ENCODE measurements at regions not wholly inside any gene's neighbourhood (a gene's known extent, or its start where the extent isn't known, plus 50 kb on each side); places are given as distances from the start of the nearest gene placed in this dataset.

DNA sequence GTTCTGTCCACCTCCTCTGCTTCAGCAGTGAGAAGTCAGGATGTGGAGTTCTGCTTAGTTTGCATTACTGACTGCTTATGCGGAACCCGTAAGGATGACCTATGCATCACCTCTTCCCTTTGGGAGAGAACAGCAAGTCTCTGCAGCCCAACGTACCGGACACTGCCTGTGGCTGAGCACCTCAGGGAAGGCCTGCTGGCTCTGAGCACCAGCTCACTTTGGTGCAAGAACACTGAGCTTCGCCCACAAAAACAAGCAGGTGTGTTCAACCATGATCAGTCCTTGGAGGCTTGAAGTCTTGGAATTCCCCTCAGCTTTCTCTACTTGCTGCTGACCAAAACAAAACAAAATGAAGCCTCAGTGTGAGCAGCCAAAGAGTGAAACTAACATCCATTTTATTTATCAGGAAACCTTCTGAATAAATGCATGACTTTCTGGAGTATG, 52.7 kb upstream of the NCK2 start:
- TF ChIP-seq CEBPB (IDR thresholded peaks at IDR 0.05), result no peak
- TF ChIP-seq NFIC (IDR thresholded peaks at IDR 0.05), result no peak
- no peak for TF ChIP-seq RAD21 (IDR thresholded peaks at IDR 0.05; ENCODE audit: low read depth)
- no peak for TF ChIP-seq TAF1 (IDR thresholded peaks at IDR 0.05; ENCODE audit: low read depth)
- no peak for TF ChIP-seq CREB1 (IDR thresholded peaks at IDR 0.05; ENCODE audit: low read depth)
- TF ChIP-seq TEAD4 (IDR thresholded peaks at IDR 0.05), result no peak
- TF ChIP-seq YY1 (IDR thresholded peaks at IDR 0.05; ENCODE audit: low read depth), result no peak
- TF ChIP-seq, protein P1, sequence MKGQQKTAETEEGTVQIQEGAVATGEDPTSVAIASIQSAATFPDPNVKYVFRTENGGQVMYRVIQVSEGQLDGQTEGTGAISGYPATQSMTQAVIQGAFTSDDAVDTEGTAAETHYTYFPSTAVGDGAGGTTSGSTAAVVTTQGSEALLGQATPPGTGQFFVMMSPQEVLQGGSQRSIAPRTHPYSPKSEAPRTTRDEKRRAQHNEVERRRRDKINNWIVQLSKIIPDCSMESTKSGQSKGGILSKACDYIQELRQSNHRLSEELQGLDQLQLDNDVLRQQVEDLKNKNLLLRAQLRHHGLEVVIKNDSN (IDR thresholded peaks at IDR 0.05), result no peak
- TF ChIP-seq ZBTB7A (IDR thresholded peaks at IDR 0.05; ENCODE audit: low read depth), result no peak
- TF ChIP-seq REST (IDR thresholded peaks at IDR 0.05; ENCODE audit: low read depth), result no peak
- TF ChIP-seq EGR1 (IDR thresholded peaks at IDR 0.05), result no peak
- no peak for TF ChIP-seq EP300 (IDR thresholded peaks at IDR 0.05; ENCODE audit: borderline replicate concordance)
- TF ChIP-seq, protein P2, sequence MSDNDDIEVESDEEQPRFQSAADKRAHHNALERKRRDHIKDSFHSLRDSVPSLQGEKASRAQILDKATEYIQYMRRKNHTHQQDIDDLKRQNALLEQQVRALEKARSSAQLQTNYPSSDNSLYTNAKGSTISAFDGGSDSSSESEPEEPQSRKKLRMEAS (IDR thresholded peaks at IDR 0.05), result no peak
- no peak for TF ChIP-seq FOXM1 (IDR thresholded peaks at IDR 0.05; ENCODE audit: borderline replicate concordance, low read depth)
- TF ChIP-seq TCF12 (IDR thresholded peaks at IDR 0.05; ENCODE audit: low read depth), result no peak

DNA sequence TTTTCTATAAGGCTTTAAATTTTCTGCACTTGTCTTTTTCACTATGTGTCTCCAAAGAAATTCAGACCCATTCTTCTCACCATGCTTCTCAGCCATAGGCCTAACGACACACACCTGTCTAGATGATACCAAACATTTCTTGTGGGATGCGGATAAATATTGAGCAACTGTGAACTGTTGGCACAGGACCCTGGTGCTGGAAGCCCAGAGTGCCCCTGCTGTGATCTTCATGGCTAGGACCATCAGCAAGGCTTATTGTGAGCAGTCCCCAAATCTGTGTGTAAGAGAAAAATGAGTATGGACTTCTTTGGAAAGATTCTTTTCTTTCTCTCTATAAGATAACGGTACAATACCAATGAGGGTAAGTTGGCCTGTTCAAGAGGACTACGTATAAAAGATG, 54.1 kb upstream of the NCK2 start:
- TF ChIP-seq YY1 (IDR thresholded peaks at IDR 0.05; ENCODE audit: low read depth) (no peak), EGR1 (IDR thresholded peaks at IDR 0.05) (no peak), TCF12 (IDR thresholded peaks at IDR 0.05; ENCODE audit: low read depth) (no peak), FOXM1 (IDR thresholded peaks at IDR 0.05; ENCODE audit: borderline replicate concordance, low read depth) (no peak), ZBTB7A (IDR thresholded peaks at IDR 0.05; ENCODE audit: low read depth) (no peak), TEAD4 (IDR thresholded peaks at IDR 0.05) (no peak), NFIC (IDR thresholded peaks at IDR 0.05) (no peak), CREB1 (IDR thresholded peaks at IDR 0.05; ENCODE audit: low read depth) (no peak), CEBPB (IDR thresholded peaks at IDR 0.05) (no peak), TAF1 (IDR thresholded peaks at IDR 0.05; ENCODE audit: low read depth) (no peak), EP300 (IDR thresholded peaks at IDR 0.05; ENCODE audit: borderline replicate concordance) (no peak), RAD21 (IDR thresholded peaks at IDR 0.05; ENCODE audit: low read depth) (no peak)
- TF ChIP-seq, protein P2 (IDR thresholded peaks at IDR 0.05), result no peak
- TF ChIP-seq, protein P1 (IDR thresholded peaks at IDR 0.05), result no peak

GRCh38 chr2:105689484-105689883, 55.2 kb upstream of the NCK2 start:
- TF ChIP-seq CEBPB (IDR thresholded peaks at IDR 0.05), result no peak
- TF ChIP-seq REST (IDR thresholded peaks at IDR 0.05; ENCODE audit: low read depth), result no peak
- TF ChIP-seq TAF1 (IDR thresholded peaks at IDR 0.05; ENCODE audit: low read depth), result no peak
- TF ChIP-seq, protein P1 (IDR thresholded peaks at IDR 0.05), result no peak
- TF ChIP-seq, protein P2 (IDR thresholded peaks at IDR 0.05), result no peak
- no peak for TF ChIP-seq TEAD4 (IDR thresholded peaks at IDR 0.05)
- TF ChIP-seq TCF12 (IDR thresholded peaks at IDR 0.05; ENCODE audit: low read depth), result no peak
- no peak for TF ChIP-seq FOXM1 (IDR thresholded peaks at IDR 0.05; ENCODE audit: borderline replicate concordance, low read depth)
- no peak for TF ChIP-seq RAD21 (IDR thresholded peaks at IDR 0.05; ENCODE audit: low read depth)
- TF ChIP-seq YY1 (IDR thresholded peaks at IDR 0.05; ENCODE audit: low read depth), result no peak
- no peak for TF ChIP-seq CREB1 (IDR thresholded peaks at IDR 0.05; ENCODE audit: low read depth)
- no peak for TF ChIP-seq NFIC (IDR thresholded peaks at IDR 0.05)
- no peak for TF ChIP-seq EGR1 (IDR thresholded peaks at IDR 0.05)
- TF ChIP-seq EP300 (IDR thresholded peaks at IDR 0.05; ENCODE audit: borderline replicate concordance), result no peak
- TF ChIP-seq ZBTB7A (IDR thresholded peaks at IDR 0.05; ENCODE audit: low read depth), result no peak

DNA sequence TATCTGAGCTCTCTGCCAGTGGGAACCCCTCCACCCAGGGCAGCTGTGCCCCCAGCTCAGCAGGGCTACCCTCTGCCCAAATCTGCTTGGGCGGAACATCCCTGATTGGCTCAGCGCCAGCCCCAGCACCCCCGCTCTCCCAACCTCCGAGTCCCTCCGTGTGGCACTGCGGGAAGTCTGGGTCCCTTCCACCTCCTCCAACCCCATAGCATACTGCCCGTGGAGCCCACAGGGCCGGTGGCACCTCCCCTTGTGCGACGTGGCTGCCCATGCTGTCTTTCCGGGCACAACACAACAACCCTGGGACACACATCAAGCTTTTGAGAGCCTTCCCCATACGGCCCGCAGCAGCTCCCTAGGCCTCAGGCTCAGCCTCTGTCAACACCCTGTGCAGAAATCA, 55.8 kb upstream of the NCK2 start:
- TF ChIP-seq TAF1 (IDR thresholded peaks at IDR 0.05; ENCODE audit: low read depth), result no peak
- no peak for TF ChIP-seq TEAD4 (IDR thresholded peaks at IDR 0.05)
- TF ChIP-seq, protein P1 (IDR thresholded peaks at IDR 0.05), result no peak
- no peak for TF ChIP-seq RAD21 (IDR thresholded peaks at IDR 0.05; ENCODE audit: low read depth)
- TF ChIP-seq YY1 (IDR thresholded peaks at IDR 0.05; ENCODE audit: low read depth), result no peak
- no peak for TF ChIP-seq EP300 (IDR thresholded peaks at IDR 0.05; ENCODE audit: borderline replicate concordance)
- no peak for TF ChIP-seq NFIC (IDR thresholded peaks at IDR 0.05)
- no peak for TF ChIP-seq FOXM1 (IDR thresholded peaks at IDR 0.05; ENCODE audit: borderline replicate concordance, low read depth)
- no peak for TF ChIP-seq REST (IDR thresholded peaks at IDR 0.05; ENCODE audit: low read depth)
- TF ChIP-seq, protein P2 (IDR thresholded peaks at IDR 0.05), result no peak
- TF ChIP-seq CEBPB (IDR thresholded peaks at IDR 0.05), result no peak
- no peak for TF ChIP-seq ZBTB7A (IDR thresholded peaks at IDR 0.05; ENCODE audit: low read depth)
